VCaP (cell line): ENCODE measurements at regions not wholly inside any gene's neighbourhood (a gene's known extent, or its start where the extent isn't known, plus 50 kb on each side); places are given as distances from the start of the nearest gene placed in this dataset.
"Not testable (repeated sequence)": the region's sequence is repeated elsewhere in the genome, so short reads cannot be mapped to it uniquely, and the experiment has no call there.

Source experiments
- H3K27ac ChIP-seq: fragments of 450-650 bp; 2 replicates; pipeline ENCODE4 v1.5.1; 2017
- TF ChIP-seq, protein P1 (sequence below): fragments of 450-650 bp; conservative IDR thresholded peaks from 2 replicates; pipeline ENCODE4 v1.5.1; 2017; ENCODE audit warnings: mild to moderate bottlenecking, moderate library complexity

DNA sequence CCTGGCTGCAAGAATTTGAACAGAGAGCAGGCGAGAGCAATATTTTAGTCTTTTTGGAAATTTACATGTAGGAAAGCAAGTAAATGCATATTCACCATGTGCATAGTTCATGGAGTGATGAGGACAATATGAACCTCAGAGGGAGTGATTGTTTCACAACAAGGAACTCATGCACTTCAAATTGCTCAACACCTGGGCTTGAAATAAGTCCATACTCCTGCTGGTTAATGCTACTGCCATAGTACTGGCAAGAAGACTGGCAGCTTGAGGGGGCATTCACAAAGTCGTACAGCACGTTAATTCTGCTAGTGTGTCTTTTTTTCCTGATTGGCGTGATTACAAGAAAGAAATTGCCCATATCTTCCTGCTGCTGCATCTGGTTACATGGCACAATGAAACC is 267.6 kb downstream of the PCDH17 start:
- no peak overlapping the region for H3K27ac ChIP-seq

DNA sequence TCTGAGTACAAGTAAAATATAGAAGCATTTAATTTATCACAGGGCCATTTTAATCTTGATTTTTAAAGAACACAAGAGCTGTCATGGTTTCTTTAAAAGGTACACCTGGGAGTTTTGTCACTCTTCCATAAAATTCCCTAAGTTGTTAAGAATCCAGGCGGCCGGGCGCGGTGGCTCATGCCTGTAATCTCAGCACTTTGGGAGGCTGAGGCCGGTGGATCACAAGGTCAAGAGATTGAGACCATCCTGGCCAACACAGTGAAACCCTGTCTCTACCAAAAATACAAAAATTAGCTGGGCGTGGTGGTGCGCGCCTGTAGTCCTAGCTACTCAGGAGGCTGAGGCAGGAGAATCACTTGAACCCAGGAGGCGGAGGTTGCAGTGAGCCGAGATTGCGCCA is 278.3 kb downstream of the PCDH17 start:
- H3K27ac ChIP-seq, result not testable (repeated sequence)

More for the DNA sequence above, 267.6 kb downstream of the PCDH17 start:
- TF ChIP-seq, protein P1, sequence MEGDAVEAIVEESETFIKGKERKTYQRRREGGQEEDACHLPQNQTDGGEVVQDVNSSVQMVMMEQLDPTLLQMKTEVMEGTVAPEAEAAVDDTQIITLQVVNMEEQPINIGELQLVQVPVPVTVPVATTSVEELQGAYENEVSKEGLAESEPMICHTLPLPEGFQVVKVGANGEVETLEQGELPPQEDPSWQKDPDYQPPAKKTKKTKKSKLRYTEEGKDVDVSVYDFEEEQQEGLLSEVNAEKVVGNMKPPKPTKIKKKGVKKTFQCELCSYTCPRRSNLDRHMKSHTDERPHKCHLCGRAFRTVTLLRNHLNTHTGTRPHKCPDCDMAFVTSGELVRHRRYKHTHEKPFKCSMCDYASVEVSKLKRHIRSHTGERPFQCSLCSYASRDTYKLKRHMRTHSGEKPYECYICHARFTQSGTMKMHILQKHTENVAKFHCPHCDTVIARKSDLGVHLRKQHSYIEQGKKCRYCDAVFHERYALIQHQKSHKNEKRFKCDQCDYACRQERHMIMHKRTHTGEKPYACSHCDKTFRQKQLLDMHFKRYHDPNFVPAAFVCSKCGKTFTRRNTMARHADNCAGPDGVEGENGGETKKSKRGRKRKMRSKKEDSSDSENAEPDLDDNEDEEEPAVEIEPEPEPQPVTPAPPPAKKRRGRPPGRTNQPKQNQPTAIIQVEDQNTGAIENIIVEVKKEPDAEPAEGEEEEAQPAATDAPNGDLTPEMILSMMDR, result no peak

DNA sequence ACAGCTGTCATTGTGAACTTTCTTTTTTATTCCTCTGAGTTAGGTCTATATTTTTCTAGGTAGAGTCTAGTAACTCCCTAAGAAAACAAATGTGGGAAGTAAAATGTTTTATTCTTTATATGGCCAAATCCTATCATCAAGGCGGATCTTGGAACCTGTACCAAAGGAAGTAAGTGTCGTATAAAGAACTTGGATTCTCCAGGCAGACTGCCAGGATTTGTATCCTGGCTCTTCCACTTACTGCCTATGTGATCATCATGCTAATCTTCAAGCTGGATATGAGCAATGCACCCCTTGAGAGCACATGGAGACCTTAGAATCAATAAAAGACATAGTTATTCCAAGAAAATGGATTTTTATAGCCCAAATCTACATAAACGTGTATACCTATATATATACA is 286.5 kb downstream of the PCDH17 start:
- TF ChIP-seq, protein P1, result no peak
- no peak overlapping the region for H3K27ac ChIP-seq

DNA sequence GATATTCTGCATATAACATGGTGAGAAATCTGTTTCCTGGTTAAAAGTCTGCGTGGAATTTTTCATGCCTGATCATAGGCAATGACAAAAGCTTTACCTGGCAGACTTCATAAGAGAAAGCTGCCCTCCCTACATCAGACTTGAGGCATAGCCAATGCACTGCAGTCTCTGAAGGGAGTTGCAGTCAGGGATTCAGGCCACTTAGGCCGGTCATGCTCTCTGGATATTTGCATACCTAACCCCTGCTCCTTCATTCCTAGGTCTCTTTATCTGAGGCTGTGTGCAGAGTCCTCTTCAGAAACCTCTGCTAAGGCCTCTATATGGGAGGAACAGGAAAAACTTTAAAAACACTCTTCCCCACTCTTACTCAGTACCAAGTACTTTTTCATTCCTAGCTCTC is 287.4 kb downstream of the PCDH17 start:
- TF ChIP-seq, protein P1, result no peak
- H3K27ac ChIP-seq, result no peak overlapping the region

DNA sequence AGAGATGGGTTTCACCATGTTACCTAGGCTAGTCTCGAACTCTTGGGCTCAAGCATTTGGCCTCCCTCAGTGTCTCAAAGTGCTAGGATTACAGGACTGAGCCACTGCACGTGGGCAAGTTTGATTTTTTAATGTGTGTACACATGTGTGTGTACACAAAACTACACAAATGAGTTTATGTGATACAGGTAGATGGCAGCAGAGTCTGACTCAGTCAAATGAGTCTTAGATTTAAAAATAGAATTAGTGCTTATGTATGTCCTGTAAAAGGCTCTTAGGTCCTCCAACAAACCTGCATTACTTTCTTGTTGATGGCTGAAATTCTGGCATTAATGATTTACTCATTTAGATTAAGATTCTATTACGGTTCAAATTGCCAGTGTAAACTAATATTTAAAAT is 293.7 kb downstream of the PCDH17 start:
- TF ChIP-seq, protein P1, result no peak
- no peak overlapping the region for H3K27ac ChIP-seq

DNA sequence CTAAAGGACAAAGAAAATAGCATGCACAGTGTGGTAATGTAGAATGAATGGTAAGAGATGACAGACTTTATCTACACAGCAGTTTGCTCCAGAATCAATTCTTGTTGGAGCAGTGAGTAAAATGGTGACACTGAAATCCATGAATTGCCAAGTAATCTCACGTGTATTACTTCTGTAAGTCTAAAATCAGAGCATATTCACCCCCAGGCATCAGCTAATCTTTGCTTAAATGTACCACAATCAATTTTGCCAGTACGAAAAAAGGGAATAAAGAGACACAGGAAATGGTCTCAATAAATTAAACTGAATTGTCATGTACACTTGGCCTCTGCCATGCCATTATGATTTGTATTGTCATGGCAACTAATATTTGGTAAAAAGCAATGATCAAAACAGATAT is 294.2 kb downstream of the PCDH17 start:
- no peak overlapping the region for H3K27ac ChIP-seq
- TF ChIP-seq, protein P1, result no peak

DNA sequence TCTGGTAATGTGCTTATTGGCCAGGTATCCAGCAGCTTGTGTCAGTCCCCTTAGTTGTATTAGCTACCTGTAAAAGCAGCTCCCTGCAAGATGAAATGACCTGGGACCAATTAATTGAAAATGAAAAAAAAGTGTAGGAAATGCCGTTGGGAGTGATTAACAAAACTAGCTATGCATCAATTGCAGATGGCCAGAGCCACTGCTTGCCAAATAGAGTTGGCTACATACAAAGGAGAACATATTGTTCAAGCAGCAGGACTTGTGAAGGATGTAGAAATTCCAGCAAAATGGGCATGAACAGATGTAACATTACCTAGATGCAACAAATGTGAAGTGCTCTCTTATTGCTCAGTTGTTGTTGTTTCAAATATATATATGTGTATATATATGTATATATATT is 300.5 kb downstream of the PCDH17 start:
- TF ChIP-seq, protein P1, result no peak
- H3K27ac ChIP-seq, result no peak overlapping the region

DNA sequence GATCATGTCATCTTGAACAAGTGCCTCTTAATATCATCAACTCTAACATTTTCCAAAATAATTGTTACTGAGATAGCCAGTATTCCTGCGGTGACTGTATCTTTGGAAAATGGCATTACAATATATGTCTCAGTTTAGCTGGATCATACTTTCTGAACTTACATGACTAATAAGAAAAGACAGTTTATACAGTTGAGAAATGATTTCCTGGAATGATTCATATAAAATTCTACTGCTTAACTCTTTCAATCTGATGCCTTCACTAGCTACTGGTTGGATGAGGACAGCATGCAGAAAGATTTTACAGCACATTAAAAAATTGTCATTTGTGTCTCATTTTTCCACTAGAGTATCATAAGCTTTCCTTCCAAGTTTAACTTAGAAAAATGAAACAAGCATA is 302.1 kb downstream of the PCDH17 start:
- H3K27ac ChIP-seq, result no peak overlapping the region
- TF ChIP-seq, protein P1, result no peak
